GM12872 (cell line): ENCODE measurements at regions not wholly inside any gene's neighbourhood (a gene's known extent, or its start where the extent isn't known, plus 50 kb on each side); places are given as distances from the start of the nearest gene placed in this dataset.

Experiments used
- TF ChIP-seq, protein P1 (sequence below): IDR thresholded peaks from 3 replicates; pipeline ENCODE4 v1.5.1; 2011; ENCODE audit warnings: low read depth, mild to moderate bottlenecking, low read length, moderate library complexity; ENCODE audit not compliant: insufficient read depth

DNA sequence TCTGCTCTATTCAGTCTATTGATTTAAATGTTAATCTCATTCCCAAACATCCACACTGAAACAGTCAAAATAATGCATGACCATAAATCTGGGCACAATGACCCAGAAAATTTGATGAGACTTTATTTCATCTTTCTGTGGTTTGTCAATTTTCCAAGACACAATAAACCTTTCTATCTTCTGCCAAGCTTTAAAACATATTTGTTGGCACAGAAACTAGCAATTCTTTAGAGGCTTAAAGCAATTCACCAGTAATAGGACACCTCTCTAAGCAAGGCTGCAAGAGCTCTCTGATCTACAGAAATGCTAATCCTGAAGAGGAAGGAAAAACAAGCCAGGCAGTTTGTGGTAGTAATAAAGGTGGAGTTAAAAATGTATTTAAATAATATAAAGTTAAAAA is 113.7 kb downstream of the FCRL5 start:
- TF ChIP-seq, protein P1, sequence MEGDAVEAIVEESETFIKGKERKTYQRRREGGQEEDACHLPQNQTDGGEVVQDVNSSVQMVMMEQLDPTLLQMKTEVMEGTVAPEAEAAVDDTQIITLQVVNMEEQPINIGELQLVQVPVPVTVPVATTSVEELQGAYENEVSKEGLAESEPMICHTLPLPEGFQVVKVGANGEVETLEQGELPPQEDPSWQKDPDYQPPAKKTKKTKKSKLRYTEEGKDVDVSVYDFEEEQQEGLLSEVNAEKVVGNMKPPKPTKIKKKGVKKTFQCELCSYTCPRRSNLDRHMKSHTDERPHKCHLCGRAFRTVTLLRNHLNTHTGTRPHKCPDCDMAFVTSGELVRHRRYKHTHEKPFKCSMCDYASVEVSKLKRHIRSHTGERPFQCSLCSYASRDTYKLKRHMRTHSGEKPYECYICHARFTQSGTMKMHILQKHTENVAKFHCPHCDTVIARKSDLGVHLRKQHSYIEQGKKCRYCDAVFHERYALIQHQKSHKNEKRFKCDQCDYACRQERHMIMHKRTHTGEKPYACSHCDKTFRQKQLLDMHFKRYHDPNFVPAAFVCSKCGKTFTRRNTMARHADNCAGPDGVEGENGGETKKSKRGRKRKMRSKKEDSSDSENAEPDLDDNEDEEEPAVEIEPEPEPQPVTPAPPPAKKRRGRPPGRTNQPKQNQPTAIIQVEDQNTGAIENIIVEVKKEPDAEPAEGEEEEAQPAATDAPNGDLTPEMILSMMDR, result no peak

DNA sequence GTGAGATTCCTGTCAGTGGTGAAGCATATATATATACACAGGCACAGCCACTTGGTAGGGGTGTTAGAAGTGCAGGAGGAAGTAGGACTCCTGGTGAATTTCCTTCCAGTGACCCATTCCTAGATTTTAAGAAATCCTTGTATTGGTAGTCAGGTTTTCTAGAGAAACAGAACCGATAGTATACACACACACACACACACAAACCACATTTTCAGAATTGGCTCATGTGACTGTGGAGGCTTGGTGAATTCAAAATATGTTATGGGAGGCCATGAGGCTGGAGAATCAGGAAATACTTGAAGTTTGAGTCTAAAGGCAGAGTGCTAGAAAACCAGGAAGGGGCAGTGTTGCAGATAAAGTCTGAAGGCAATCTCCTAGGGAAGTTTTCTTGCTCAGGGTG is 114.2 kb downstream of the FCRL5 start:
- TF ChIP-seq, protein P1, result no peak

DNA sequence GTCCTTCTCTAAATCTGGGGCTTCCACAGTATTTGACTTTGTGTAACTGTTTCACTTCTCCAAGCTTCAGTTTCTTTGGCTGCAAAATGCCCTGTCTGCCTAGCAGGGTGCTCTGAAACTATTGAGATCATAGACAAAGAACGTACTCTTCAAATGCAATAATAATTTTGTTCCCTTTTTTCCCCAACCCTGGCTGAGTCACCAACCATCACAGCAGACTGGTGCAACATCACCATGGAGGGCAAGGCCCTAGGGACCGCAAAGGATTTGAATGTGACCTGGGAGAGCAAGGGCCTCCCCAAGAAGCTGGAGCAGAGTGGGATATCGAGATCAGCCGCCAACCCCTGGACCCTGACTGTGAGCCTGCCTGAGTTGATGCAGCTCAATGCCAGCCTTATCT is 115.0 kb downstream of the FCRL5 start:
- TF ChIP-seq, protein P1, result no peak

DNA sequence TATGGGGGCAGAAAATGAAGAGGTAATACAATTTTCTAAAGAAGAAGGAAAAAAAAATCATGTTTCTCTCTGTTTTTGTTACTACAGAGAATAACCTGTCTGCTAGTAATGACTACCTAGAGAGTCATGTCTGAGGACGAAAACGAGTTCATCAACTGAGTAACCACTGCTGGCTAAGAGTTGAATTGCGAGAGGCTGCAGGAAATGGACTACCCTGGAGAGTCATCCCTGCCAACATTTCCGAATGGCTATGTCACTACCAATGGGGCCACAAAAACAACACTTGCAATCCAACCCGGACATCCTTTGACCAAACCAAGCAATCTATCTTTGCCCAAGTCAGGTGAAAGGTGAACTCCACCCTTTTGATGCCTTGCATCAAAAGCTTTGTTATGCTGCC is 120.6 kb downstream of the FCRL5 start:
- TF ChIP-seq, protein P1, result no peak

DNA sequence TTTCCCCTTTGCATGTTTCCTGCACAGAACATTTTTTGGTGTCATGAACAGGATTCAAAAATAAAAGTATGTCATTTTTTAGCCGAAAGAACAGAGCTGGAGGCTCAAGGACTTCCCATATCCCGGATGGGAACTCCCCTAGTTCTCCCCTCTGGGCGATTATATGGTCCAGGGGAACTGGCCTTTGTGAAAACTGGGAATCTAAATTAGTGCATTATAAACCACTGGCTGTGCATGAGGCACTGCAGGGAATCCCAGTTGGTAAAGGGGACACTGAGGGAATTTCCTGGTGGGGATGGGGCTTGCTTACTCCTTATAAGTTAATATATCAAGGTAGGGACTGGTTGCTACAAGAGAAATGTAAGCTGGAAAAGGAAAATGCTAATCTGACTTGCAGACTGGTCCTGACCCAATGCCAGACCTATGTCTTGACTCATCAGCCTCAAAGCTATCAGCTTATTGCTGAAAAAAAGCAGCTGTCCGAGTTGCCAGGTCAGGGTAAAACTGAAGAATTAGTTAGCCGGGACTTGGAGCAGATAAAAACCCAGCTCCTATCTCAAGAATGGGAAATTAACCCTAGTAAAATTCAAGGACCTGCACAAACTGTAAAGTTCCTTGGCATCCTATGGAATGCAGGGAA is 122.6 kb downstream of the FCRL5 start:
- TF ChIP-seq, protein P1, result no peak

DNA sequence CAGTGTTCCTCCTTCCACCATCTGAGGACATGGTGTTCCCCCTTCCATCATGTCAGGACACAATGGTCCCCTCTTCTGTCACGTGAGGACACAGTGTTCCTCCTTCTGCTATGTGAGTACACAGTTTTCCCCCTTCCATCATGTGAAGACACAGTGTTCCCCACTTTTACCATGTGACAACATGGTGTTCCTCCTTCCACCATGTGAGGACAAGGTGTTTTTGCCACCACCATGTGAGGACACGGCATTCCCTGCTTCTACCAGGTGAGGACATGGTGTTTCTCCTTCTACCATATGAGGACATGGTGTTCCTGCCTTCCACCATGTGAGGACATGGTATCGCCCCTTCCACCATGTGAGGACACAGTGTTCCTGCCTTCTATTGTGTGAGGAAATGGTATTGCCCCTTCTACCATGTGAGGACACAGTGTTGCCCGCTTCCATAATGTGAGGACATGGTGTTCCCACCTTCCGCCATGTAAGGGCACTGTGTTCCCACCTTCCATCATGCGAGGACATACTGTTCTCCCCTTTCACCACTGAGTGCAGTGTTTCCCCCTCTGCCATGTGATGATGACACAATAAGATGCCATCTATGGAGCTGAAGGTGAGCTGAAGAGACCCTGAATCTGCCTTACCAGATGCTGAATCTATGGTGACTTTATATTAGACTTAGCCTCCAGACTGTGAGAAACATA is 132.3 kb downstream of the FCRL5 start:
- TF ChIP-seq, protein P1, result no peak

DNA sequence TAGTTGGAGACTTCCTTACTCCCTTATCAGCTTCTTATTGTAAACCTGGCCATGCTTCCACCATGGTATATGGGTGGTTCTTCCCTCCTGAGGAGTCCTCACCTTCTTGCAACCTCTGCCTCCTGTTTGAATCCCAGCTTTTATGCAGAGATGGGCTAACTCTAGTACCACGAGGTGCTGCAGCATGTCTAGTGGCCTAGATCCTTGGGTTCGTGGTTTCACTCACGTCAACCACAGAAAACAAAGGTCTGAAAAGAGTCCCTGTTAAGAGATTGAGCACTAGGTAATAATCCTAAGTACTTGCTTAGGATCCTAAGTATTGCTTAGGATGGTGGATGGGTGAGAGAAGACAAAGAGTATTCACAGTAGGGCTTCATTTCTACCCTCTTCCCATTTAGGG is 133.7 kb downstream of the FCRL5 start:
- TF ChIP-seq, protein P1, result no peak
